ENCODE measurements at regions not wholly inside any gene's neighbourhood (a gene's known extent, or its start where the extent isn't known, plus 50 kb on each side); places are given as distances from the start of the nearest gene placed in this dataset.
"Not testable (repeated sequence)": the region's sequence is repeated elsewhere in the genome, so short reads cannot be mapped to it uniquely, and the experiment has no call there.

GRCh38 chr1:30476911-30477459 lies 246.4 kb downstream of the MATN1 start:
- no peak for DNase-seq

- no peak for DNase-seq
Observed at GRCh38 chr1:30476476-30476875, 246.9 kb downstream of the MATN1 start.

GRCh38 chr1:30475966-30476365 lies 247.4 kb downstream of the MATN1 start:
- DNase-seq, result no peak

- DNase-seq, result no peak
Observed at GRCh38 chr1:30475201-30475600, 248.2 kb downstream of the MATN1 start.

GRCh38 chr1:30474818-30475200 lies 248.6 kb downstream of the MATN1 start:
- DNase-seq, result no peak

GRCh38 chr1:30473922-30474817 lies 249.2 kb downstream of the MATN1 start:
- no peak for DNase-seq

GRCh38 chr1:30472526-30472925 lies 250.9 kb downstream of the MATN1 start:
- DNase-seq, result no peak

GRCh38 chr1:30472009-30472408 lies 251.4 kb downstream of the MATN1 start:
- DNase-seq, result no peak

GRCh38 chr1:30471307-30471706 lies 252.1 kb downstream of the MATN1 start:
- DNase-seq, result no peak

GRCh38 chr1:30469426-30469825 lies 254.0 kb downstream of the MATN1 start:
- DNase-seq, result no peak

- DNase-seq, result no peak
Observed at GRCh38 chr1:30467101-30467500, 256.3 kb downstream of the MATN1 start.

- no peak for DNase-seq
Observed at GRCh38 chr1:30466610-30467009, 256.8 kb downstream of the MATN1 start.

GRCh38 chr1:30466026-30466425 lies 257.4 kb downstream of the MATN1 start:
- no peak for DNase-seq

GRCh38 chr1:30465096-30465495 lies 258.3 kb downstream of the MATN1 start:
- DNase-seq, result no peak

- DNase-seq, result no peak
Observed at GRCh38 chr1:30464187-30464617, 259.2 kb downstream of the MATN1 start.

GRCh38 chr1:30462826-30463425 lies 260.5 kb downstream of the MATN1 start:
- DNase-seq, result no peak

GRCh38 chr1:30462166-30462565 lies 261.2 kb downstream of the MATN1 start:
- DNase-seq, result no peak

GRCh38 chr1:30461640-30462039 lies 261.7 kb downstream of the MATN1 start:
- no peak for DNase-seq

- DNase-seq, result no peak
Observed at GRCh38 chr1:30460661-30461060, 262.7 kb downstream of the MATN1 start.

- not testable (repeated sequence) for DNase-seq
Observed at GRCh38 chr1:30458730-30459485, 264.5 kb downstream of the MATN1 start.

- DNase-seq, result no peak
Observed at GRCh38 chr1:30452925-30453324, 270.5 kb downstream of the MATN1 start.

GRCh38 chr1:30452170-30452569 lies 271.2 kb downstream of the MATN1 start:
- no peak for DNase-seq

GRCh38 chr1:30451532-30452125 lies 271.8 kb downstream of the MATN1 start:
- DNase-seq, result no peak
